ENCODE measurements at regions not wholly inside any gene's neighbourhood (a gene's known extent, or its start where the extent isn't known, plus 50 kb on each side); places are given as distances from the start of the nearest gene placed in this dataset.

DNA sequence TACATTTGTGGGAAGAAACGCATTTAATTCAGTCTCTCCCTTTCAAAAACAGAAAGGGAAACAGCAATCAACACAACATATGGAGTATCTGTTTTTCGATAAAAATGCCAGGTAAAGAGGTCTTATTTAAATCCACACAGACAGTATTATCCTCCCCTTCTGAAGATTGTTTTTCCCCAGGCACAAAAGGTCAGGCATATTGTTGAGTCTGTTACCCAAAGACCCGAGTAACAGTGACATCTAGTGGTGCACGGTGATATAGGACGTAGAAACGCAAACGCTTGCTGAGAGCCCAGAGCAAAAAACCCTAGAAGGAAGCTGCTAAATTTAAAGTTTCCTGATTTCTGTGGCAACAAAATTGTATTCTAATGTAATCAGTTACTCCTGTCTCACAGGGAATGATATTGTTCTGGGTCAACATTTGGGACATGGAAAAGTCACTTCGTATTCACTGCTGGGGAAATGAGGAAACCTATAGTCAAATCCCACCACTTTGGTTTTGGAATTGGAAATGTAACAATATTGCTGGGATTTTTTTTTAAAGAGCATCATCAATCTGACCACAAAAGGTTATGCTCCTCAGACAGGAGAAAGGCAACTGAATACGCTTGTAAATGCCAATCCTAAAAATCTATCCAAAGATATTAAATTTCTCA lies 312.7 kb upstream of the CCDC54 start:
- H3K9me3 ChIP-seq (ENCODE audit: control insufficient read depth, low read length): peaks cover 10% of the 10 kb centered on the region
- no peaks in the 10 kb centered on the region for H3K36me3 ChIP-seq (ENCODE audit: control insufficient read depth, insufficient read depth, low read length)
- H3K9ac ChIP-seq (ENCODE audit: extremely low read depth, low read length, poor library complexity, severe bottlenecking): no peak overlapping the region
- peaks cover 6% of the 10 kb centered on the region for H3K9me3 Mint-ChIP-seq
- peaks cover 20% of the 10 kb centered on the region for H3K4me1 Mint-ChIP-seq
- no peaks in the 10 kb centered on the region for H3K27me3 Mint-ChIP-seq (ENCODE audit: insufficient read depth)
- no peak overlapping the region for H3K4me3 ChIP-seq (ENCODE audit: low read length)
- H3K27ac ChIP-seq (ENCODE audit: low read depth, low read length): no peak overlapping the region
- H3K27ac Mint-ChIP-seq: peak overlapping the region; percentile 33
- peak; percentile 92 for DNase-seq
- H3K27me3 ChIP-seq (ENCODE audit: control insufficient read depth, insufficient read depth, low read length, poor library complexity, severe bottlenecking): no peaks in the 10 kb centered on the region
- H3K4me1 ChIP-seq (ENCODE audit: control insufficient read depth, insufficient read depth, low read length): no peaks in the 10 kb centered on the region
- WGBS, 2 experiments (ENCODE audit: insufficient coverage in 1 of 2, insufficient read length in 1 of 2): 16 to 20% methylated on average over 7 to 8 of the region's 9 CpGs
- no peak overlapping the region for H3K4me3 Mint-ChIP-seq
- TF ChIP-seq, protein P1, sequence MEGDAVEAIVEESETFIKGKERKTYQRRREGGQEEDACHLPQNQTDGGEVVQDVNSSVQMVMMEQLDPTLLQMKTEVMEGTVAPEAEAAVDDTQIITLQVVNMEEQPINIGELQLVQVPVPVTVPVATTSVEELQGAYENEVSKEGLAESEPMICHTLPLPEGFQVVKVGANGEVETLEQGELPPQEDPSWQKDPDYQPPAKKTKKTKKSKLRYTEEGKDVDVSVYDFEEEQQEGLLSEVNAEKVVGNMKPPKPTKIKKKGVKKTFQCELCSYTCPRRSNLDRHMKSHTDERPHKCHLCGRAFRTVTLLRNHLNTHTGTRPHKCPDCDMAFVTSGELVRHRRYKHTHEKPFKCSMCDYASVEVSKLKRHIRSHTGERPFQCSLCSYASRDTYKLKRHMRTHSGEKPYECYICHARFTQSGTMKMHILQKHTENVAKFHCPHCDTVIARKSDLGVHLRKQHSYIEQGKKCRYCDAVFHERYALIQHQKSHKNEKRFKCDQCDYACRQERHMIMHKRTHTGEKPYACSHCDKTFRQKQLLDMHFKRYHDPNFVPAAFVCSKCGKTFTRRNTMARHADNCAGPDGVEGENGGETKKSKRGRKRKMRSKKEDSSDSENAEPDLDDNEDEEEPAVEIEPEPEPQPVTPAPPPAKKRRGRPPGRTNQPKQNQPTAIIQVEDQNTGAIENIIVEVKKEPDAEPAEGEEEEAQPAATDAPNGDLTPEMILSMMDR (conservative IDR thresholded peaks at IDR 0.05): peak; percentile 92
- no peaks in the 10 kb centered on the region for H3K36me3 Mint-ChIP-seq (ENCODE audit: low read depth)

DNA sequence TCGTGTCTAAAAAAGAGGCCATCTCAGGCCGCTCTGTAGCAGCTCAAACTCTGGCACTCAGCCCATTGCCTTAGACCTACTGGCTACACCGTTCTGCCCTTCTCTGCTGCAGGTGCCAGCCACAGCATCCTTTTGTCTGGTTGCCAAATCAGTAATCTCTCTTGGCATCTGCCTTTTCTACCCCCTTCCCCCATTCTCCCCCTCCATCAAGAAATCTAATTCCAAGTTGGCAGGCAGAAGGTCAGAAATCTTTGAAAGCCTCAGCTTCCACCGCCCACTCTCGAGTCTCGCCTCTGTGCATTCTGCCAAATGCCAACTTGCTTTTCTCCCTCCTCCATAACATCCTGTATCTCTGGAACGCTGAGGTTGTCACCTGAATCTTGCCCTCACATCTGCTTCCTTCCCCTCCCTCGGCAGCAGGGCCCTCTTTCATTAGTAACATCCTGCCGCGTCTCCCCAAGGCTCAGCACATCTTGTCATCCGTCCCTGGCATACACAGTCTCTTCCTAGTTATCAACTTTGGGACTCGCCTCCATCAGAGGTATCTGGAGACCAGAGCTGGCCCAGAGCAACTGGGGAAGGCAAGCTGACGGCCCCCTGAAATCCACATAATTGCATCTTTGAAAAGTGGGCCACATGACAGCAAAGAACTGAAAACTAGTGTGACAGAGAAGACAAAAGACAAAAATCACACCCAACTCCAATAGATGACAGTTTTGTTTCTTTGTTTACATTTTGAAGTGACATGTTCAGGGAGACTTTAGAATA lies 312.0 kb upstream of the CCDC54 start:
- Histone ChIP-seq H3K9me3 (ENCODE audit: control insufficient read depth, low read length) (peaks cover 10% of the 10 kb centered on the region), H3K4me3 (ENCODE audit: low read length) (no peak overlapping the region), H3K4me1 (ENCODE audit: control insufficient read depth, insufficient read depth, low read length) (no peaks in the 10 kb centered on the region), H3K9ac (ENCODE audit: extremely low read depth, low read length, poor library complexity, severe bottlenecking) (no peak overlapping the region), H3K27ac (ENCODE audit: low read depth, low read length) (no peak overlapping the region), H3K36me3 (ENCODE audit: control insufficient read depth, insufficient read depth, low read length) (no peaks in the 10 kb centered on the region), H3K27me3 (ENCODE audit: control insufficient read depth, insufficient read depth, low read length, poor library complexity, severe bottlenecking) (no peaks in the 10 kb centered on the region)
- 90 to 96% methylated on average over 7 to 13 of the region's 13 CpGs for WGBS, 2 experiments (ENCODE audit: insufficient coverage in 1 of 2, insufficient read length in 1 of 2)
- H3K4me1 Mint-ChIP-seq: peaks cover 20% of the 10 kb centered on the region
- H3K27ac Mint-ChIP-seq: no peak overlapping the region
- DNase-seq: no peak
- peaks cover 6% of the 10 kb centered on the region for H3K9me3 Mint-ChIP-seq
- no peaks in the 10 kb centered on the region for H3K36me3 Mint-ChIP-seq (ENCODE audit: low read depth)
- H3K27me3 Mint-ChIP-seq (ENCODE audit: insufficient read depth): no peaks in the 10 kb centered on the region
- no peak overlapping the region for H3K4me3 Mint-ChIP-seq
- TF ChIP-seq, protein P1 (conservative IDR thresholded peaks at IDR 0.05): no peak

DNA sequence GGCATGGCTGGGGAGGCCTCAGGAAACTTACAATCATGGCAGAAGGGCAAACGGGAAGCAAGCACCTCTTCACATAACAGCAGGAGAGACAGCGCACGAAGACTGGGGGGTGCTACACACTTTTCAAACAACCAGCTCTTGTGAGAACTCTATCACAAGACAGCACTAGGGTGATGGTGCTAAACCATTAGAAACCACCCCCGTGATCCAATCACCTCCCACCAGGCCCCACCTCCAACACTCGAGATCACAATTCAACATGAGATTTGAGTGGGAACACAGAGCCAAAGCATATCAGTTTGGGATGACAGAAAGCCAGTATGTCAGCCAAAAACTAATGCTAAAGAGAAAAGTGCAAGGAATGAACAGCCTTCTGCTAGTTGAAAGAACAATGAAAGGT lies 309.8 kb upstream of the CCDC54 start:
- Histone ChIP-seq H3K36me3 (ENCODE audit: control insufficient read depth, insufficient read depth, low read length) (no peaks in the 10 kb centered on the region), H3K9ac (ENCODE audit: extremely low read depth, low read length, poor library complexity, severe bottlenecking) (no peak overlapping the region), H3K27me3 (ENCODE audit: control insufficient read depth, insufficient read depth, low read length, poor library complexity, severe bottlenecking) (no peaks in the 10 kb centered on the region), H3K27ac (ENCODE audit: low read depth, low read length) (no peak overlapping the region), H3K4me3 (ENCODE audit: low read length) (no peak overlapping the region), H3K4me1 (ENCODE audit: control insufficient read depth, insufficient read depth, low read length) (no peaks in the 10 kb centered on the region), H3K9me3 (ENCODE audit: control insufficient read depth, low read length) (peaks cover 10% of the 10 kb centered on the region)
- 90 to 93% methylated on average over 2 to 5 of the region's 5 CpGs for WGBS, 2 experiments (ENCODE audit: insufficient coverage in 1 of 2, insufficient read length in 1 of 2)
- Mint-ChIP-seq H3K4me1 (peaks cover 20% of the 10 kb centered on the region), H3K9me3 (peaks cover 6% of the 10 kb centered on the region), H3K27me3 (ENCODE audit: insufficient read depth) (no peaks in the 10 kb centered on the region), H3K27ac (no peak overlapping the region), H3K36me3 (ENCODE audit: low read depth) (no peaks in the 10 kb centered on the region), H3K4me3 (no peak overlapping the region)
- DNase-seq: no peak
- TF ChIP-seq, protein P1 (conservative IDR thresholded peaks at IDR 0.05): no peak

Data from endodermal cell (in vitro differentiated cells).